GM18909 (cell line): ENCODE measurements at regions not wholly inside any gene's neighbourhood (a gene's known extent, or its start where the extent isn't known, plus 50 kb on each side); places are given as distances from the start of the nearest gene placed in this dataset.
"Not testable (repeated sequence)": the region's sequence is repeated elsewhere in the genome, so short reads cannot be mapped to it uniquely, and the experiment has no call there.

Experiments
- ATAC-seq: cut with Tn5 transposase; IDR thresholded peaks from one replicate; pipeline ENCODE4 v1.9.1; 2021; ENCODE audit warnings: mild to moderate bottlenecking; ENCODE audit not compliant: unreplicated experiment, poor library complexity

- ATAC-seq: no peak
Measured at GRCh38 chr20:52459150-52459549, 267.6 kb upstream of the ZFP64 start.

DNA sequence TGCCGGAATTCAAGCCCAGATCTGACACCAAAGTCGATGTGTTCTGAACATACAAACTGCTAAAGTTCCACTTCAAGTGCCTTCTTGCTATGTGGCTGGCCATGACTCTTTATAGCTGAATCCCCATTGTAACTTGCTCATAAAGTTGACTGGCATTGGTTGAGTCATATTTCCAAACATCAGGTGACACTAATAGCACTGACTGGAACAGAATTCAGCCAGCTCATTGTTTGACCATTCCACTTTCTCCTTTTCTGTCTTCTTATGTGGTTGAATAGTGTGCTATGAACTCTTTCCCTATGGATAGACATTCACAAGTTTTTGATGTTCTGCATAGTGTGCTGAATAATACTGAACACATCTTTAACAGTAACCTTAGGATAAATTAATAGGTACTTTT lies 266.2 kb upstream of the ZFP64 start:
- no peak for ATAC-seq

DNA sequence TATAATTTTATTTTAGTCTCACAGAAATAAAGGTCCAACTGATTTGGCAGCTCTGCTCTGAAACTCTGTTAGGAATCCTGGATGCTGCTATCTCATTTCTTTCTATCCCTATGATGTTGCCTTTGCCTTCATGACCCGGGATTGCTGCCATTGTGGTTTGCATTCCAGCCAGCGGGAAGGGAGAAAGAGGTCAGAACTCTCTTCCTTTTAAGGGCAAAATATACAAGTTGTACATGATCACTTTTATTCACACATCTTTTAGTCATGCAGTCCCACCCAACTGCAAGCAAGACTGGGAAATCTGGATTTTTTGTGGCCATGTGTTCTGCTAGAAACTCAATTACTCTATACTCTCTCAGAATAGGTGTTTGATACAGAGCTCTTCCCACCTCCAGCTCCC lies 263.1 kb upstream of the ZFP64 start:
- no peak for ATAC-seq

GRCh38 chr20:52448513-52449232 lies 257.1 kb upstream of the ZFP64 start:
- no peak for ATAC-seq

DNA sequence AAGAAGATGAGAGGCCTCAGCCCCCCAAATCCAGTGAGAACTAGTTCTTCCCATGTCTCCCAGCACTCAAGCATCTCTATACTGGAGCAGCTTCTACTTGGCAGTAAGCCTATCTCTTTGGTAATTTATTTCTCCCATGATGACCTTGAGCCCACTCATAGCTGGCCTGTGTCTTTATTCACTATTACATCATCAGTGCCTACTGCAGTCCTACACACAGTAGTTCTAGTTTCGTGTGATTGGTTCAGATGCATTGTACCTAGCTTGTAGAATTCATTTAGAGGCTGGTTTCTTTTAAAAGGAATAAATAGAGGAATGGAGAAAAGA lies 255.6 kb upstream of the ZFP64 start:
- no peak for ATAC-seq

DNA sequence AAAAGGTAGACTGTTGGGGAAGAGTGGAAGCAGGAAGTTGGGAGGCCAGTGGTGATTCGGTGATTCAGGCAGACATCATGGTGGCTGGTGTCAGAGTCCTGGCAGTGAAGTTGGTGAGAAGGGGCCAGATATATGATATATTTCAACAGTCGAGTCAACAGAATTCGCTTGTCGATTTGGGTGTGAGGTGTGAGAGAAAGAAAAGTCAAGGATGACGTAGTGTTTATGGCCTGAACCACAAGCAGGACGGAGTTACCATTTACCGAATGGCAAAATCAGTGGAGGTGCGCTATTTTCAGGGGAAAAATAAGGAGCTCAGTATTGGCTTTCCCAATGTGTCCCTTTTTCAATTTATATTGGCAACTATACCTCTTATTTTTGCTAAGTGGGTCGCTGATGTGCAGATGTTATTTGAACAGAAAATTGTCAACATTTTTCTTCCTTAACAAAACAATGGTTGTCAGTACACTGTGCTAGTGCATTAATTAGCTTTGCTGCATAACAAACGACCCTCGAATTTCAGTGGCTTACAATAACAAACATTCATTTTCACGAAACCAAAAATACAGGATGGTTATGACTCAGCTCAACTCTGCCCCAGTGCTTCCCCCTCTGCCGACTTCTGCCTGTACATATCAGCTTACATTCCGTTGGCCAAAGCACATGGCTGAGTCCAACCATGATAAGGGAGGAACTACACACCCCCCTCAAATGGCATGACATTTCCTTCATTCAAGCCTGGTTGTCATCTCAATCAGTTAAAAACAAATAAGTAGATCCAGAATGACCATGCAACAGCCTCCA lies 255.0 kb upstream of the ZFP64 start:
- ATAC-seq: no peak

GRCh38 chr20:52444455-52444854 lies 252.9 kb upstream of the ZFP64 start:
- ATAC-seq: no peak

DNA sequence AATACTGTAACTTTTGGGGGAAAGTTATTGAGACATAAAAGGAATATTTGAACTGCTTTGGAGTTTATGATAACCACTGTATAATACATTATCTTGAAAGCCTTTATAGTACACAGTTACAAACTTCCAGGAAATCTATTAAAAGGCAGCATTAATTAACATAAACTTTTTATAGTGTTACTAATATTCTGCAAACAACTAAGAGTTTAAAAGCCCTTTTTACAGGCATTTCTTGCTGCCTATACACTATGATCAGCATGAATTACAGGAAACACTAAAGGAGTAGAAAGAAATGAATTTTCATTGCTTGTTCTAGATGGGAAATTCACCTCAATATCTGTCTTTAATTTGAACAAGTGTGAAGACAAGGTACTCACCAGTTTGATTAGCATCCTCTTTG lies 252.3 kb upstream of the ZFP64 start:
- ATAC-seq: no peak

GRCh38 chr20:52441710-52442109 lies 250.1 kb upstream of the ZFP64 start:
- ATAC-seq: no peak

- ATAC-seq: no peak
Measured at GRCh38 chr20:52439375-52439774, 247.8 kb upstream of the ZFP64 start.

DNA sequence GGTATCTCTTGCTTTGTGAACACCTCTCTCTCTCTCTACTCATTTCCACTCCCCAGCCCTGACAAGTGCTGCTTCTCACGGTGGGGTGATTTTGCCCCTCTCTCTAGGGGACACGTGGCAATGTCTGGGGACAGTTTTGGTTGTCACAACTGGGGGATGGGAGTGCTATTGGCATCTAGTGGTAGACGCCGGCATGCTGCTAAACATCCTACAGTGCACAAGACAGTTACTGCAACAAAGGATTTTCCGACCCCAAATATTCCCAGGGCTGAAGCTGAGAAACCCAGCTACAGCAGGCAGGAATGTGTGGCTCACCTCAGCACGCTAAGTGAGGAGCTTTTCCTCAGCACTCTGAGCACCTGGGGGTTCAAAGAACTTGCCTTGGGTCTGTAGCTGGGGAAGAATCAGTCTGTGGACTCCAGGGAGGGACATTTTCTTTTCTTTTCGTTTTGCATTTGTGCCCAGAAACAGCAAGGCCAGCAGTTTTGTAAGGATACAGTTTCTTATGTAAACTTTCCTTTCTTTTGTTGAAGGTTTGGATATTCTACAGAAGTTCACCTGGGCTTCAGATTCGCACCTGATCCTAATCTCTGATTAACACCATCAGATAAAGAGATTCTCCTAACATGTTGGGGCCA lies 246.9 kb upstream of the ZFP64 start:
- no peak for ATAC-seq

DNA sequence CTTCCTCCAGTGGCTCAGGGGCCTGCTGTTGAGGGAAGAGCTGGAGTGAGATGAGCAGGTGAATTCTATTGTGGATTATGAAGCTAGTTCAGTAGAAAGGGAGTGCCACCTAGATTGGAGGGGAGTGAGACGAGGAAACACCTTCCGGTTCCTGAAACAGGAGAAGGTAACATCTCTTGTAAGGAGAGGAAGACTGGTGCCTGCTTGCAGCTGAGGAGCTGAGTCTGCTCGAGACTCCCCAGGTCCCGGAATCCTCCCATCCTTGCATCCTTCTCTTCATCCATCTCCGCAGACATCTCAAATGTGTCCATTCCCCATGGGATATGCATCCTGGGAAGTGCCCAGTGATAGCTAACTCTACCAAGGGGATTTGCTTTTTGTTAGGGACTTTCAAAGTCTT lies 242.9 kb upstream of the ZFP64 start:
- no peak for ATAC-seq

GRCh38 chr20:52434041-52434425 lies 242.5 kb upstream of the ZFP64 start:
- ATAC-seq: no peak

- ATAC-seq: no peak
Measured at GRCh38 chr20:52433326-52434040, 241.9 kb upstream of the ZFP64 start.

DNA sequence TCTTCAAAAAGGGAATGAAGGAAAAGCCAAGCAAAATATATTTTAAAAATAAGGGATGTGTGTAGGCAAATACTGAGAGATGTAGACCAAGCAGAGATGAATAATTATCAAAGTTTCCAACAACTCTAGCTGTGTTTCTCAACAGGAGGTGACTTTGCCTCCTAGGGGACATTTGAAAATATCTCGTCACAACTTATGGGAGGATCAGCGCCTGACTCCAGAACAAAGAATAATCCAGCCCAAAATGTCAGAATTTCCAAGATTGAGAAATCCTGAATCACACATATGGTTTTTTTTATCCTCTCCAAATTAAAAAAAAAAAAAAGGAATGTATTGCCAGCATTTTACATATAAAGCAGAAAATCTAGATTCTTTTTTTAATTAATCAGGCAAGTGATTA lies 241.2 kb upstream of the ZFP64 start:
- ATAC-seq: no peak

GRCh38 chr20:52429029-52429428 lies 237.4 kb upstream of the ZFP64 start:
- no peak for ATAC-seq

DNA sequence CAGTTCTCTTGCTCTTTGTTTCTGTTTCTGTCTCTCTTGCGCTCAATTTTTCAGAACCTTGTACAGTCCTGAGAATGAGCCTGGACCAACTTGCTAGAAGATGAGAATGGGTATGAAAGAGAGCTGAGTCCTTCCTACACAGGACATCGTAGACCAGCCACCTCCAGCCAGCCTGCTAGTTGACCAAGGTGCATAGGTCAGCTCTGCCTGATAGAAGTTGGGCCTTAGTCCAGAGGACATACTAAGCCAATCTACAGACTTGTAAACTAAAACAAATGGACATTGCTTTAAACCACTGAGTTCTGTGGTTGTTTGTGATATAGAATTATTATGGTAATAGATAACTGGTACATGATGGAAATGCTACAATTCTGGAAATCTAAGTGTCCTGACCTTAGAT lies 236.4 kb upstream of the ZFP64 start:
- no peak for ATAC-seq

DNA sequence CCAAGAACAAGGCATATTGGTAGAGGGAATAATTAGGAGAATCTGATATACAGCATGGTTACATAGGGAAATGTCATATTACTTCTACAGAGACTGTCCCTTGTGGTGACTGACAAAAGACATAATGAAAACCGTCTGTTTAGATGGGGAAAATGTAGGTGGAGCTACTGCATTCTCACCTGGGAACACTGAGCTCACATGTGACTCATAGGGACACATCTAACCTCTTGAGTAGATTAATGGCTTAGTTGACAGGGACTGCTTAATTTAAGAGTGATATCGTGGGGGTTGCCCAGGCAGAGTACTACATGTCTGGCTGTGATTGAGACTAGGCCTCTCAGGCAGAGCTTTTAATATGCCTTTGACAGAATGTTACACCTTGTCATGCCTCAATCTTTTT lies 235.3 kb upstream of the ZFP64 start:
- ATAC-seq: no peak

GRCh38 chr20:52425701-52426100 lies 234.1 kb upstream of the ZFP64 start:
- ATAC-seq: no peak

GRCh38 chr20:52425253-52425652 lies 233.7 kb upstream of the ZFP64 start:
- ATAC-seq: no peak

DNA sequence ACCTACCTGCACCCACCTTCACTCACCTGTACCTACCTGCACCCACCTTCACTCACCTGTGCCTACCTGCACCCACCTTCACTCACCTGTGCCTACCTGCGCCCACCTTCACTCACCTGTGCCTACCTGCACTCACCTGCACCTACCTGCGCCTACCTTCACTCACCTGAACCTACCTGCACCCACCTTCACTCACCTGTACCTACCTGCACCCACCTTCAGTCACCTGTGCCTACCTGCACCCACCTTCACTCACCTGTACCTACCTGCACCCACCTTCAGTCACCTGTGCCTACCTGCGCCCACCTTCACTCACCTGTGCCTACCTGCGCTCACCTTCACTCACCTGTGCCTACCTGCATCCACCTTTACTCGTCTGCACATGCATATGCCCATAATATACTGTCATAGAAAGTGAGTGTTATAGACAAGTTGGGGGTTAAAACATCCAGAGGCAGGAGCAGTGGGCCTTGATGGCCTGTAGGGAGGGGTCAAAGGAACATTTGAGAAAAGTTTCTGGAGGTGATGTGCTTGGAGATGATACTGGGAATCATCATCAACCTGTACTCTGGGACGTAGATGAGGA lies 232.9 kb upstream of the ZFP64 start:
- not testable (repeated sequence) for ATAC-seq
